ENCODE measurements at regions not wholly inside any gene's neighbourhood (a gene's known extent, or its start where the extent isn't known, plus 50 kb on each side); places are given as distances from the start of the nearest gene placed in this dataset.

GRCh38 chr5:120778491-120779484 lies 314.7 kb downstream of the PRR16 start:
- Histone ChIP-seq H3K4me1 (no peaks in the 10 kb centered on the region), H3K36me3 (ENCODE audit: low read depth, missing control alignments) (no peaks in the 10 kb centered on the region), H3K27ac (no peak overlapping the region), H3K4me3 (no peak overlapping the region), H3K9me3 (no peaks in the 10 kb centered on the region), H3K27me3 (no peaks in the 10 kb centered on the region)
- DNase-seq, result no peak
- 79 to 81% methylated on average over 7 of the region's 7 CpGs for WGBS, 2 donors
- TF ChIP-seq, protein P1, sequence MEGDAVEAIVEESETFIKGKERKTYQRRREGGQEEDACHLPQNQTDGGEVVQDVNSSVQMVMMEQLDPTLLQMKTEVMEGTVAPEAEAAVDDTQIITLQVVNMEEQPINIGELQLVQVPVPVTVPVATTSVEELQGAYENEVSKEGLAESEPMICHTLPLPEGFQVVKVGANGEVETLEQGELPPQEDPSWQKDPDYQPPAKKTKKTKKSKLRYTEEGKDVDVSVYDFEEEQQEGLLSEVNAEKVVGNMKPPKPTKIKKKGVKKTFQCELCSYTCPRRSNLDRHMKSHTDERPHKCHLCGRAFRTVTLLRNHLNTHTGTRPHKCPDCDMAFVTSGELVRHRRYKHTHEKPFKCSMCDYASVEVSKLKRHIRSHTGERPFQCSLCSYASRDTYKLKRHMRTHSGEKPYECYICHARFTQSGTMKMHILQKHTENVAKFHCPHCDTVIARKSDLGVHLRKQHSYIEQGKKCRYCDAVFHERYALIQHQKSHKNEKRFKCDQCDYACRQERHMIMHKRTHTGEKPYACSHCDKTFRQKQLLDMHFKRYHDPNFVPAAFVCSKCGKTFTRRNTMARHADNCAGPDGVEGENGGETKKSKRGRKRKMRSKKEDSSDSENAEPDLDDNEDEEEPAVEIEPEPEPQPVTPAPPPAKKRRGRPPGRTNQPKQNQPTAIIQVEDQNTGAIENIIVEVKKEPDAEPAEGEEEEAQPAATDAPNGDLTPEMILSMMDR (IDR thresholded peaks at IDR 0.05), result no peak
- TF ChIP-seq POLR2A (IDR thresholded peaks at IDR 0.05), result no peak
- intact Hi-C loops (cut with DNase I; ENCODE audit: low total_unique reads), result no loop called here

GRCh38 chr5:120779674-120780073 lies 315.6 kb downstream of the PRR16 start:
- no peak overlapping the region for H3K4me3 ChIP-seq
- H3K27ac ChIP-seq, result no peak overlapping the region
- no peak for DNase-seq
- H3K4me1 ChIP-seq, result no peaks in the 10 kb centered on the region
- no peaks in the 10 kb centered on the region for H3K27me3 ChIP-seq
- no peak for TF ChIP-seq POLR2A (IDR thresholded peaks at IDR 0.05)
- TF ChIP-seq, protein P1 (IDR thresholded peaks at IDR 0.05), result no peak
- no peaks in the 10 kb centered on the region for H3K36me3 ChIP-seq (ENCODE audit: low read depth, missing control alignments)
- WGBS, 2 donors, result 66 to 67% methylated on average over 2 of the region's 2 CpGs
- H3K9me3 ChIP-seq, result no peaks in the 10 kb centered on the region
- intact Hi-C loops (cut with DNase I; ENCODE audit: low total_unique reads), result no loop called here

DNA sequence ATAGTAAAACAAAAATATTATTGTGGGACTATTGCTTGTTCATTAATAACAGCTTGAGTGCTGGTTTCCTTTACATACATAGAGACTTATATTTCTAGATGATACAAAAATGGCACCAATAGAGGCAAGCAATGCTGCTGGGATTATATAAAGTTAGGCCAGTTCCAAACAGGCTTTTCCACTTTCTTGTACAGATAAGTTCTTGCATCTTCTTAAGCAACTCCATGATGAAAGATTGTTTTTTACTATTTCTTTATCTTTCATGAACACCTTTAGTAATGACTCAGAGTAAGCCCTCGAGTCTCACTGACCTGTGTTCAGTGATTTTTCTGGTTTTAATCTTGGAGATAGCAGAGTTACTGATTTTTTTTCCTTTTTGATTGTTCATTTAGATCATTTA lies 324.4 kb downstream of the PRR16 start:
- no peaks in the 10 kb centered on the region for H3K4me1 ChIP-seq
- no peaks in the 10 kb centered on the region for H3K36me3 ChIP-seq (ENCODE audit: low read depth, missing control alignments)
- H3K4me3 ChIP-seq, result no peak overlapping the region
- H3K27ac ChIP-seq, result no peak overlapping the region
- intact Hi-C loops (cut with DNase I; ENCODE audit: low total_unique reads), result no loop called here
- H3K27me3 ChIP-seq, result no peaks in the 10 kb centered on the region
- DNase-seq, result no peak
- no peaks in the 10 kb centered on the region for H3K9me3 ChIP-seq
- 62 to 83% methylated on average over 1 of the region's 1 CpG for WGBS, 2 donors
- TF ChIP-seq, protein P1 (IDR thresholded peaks at IDR 0.05), result no peak
- TF ChIP-seq POLR2A (IDR thresholded peaks at IDR 0.05), result no peak

- 39 to 47% methylated on average over 2 of the region's 2 CpGs for WGBS, 2 donors
- H3K27ac ChIP-seq, result no peak overlapping the region
- H3K9me3 ChIP-seq, result no peaks in the 10 kb centered on the region
- TF ChIP-seq POLR2A (IDR thresholded peaks at IDR 0.05), result no peak
- TF ChIP-seq, protein P1 (IDR thresholded peaks at IDR 0.05), result no peak
- no peaks in the 10 kb centered on the region for H3K4me1 ChIP-seq
- intact Hi-C loops (cut with DNase I; ENCODE audit: low total_unique reads), result no loop called here
- no peaks in the 10 kb centered on the region for H3K27me3 ChIP-seq
- no peaks in the 10 kb centered on the region for H3K36me3 ChIP-seq (ENCODE audit: low read depth, missing control alignments)
- no peak for DNase-seq
- no peak overlapping the region for H3K4me3 ChIP-seq
Measured at GRCh38 chr5:120789918-120790317, 325.8 kb downstream of the PRR16 start.

Measured in testis (tissue), 2 donors.